ENCODE measurements at regions not wholly inside any gene's neighbourhood (a gene's known extent, or its start where the extent isn't known, plus 50 kb on each side); places are given as distances from the start of the nearest gene placed in this dataset.

DNA sequence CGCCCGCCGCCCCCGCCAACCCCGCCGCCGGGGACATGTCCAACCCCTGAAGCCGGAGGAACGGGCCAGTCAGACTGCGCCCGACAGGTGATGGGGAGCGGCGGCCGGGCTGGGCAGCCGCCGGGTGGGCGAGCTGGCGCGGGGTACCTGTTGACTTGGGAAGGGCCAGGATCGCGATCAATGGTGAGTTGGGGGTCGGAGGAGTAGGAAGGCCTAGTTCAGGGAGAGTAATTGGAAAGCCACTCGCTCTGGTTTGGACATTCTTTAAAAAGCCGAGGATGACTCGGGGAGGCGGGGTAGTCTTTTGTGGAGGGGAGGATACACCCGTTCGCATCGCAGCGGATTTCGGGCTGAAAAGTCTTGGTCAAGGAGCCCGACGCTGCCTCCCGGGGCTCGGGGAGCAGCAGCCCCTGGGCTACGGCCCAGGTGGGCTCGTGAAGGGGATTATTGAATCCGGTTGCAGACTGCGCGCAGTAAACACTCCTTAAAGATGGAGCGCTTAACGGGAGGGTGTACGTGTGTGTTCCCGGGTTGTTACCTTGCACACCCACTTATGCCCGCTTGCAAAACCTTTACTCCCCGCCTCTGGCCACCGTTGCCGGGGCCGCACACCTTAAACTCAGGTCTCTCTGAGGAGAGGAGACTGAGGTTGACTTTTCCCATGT, 123.8 kb downstream of the GOSR1 start:
- TF ChIP-seq POLR2A (IDR thresholded peaks at IDR 0.05), result no peak
- TF ChIP-seq, protein P1, sequence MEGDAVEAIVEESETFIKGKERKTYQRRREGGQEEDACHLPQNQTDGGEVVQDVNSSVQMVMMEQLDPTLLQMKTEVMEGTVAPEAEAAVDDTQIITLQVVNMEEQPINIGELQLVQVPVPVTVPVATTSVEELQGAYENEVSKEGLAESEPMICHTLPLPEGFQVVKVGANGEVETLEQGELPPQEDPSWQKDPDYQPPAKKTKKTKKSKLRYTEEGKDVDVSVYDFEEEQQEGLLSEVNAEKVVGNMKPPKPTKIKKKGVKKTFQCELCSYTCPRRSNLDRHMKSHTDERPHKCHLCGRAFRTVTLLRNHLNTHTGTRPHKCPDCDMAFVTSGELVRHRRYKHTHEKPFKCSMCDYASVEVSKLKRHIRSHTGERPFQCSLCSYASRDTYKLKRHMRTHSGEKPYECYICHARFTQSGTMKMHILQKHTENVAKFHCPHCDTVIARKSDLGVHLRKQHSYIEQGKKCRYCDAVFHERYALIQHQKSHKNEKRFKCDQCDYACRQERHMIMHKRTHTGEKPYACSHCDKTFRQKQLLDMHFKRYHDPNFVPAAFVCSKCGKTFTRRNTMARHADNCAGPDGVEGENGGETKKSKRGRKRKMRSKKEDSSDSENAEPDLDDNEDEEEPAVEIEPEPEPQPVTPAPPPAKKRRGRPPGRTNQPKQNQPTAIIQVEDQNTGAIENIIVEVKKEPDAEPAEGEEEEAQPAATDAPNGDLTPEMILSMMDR (IDR thresholded peaks at IDR 0.05), result no peak

Measured in lower leg skin (tissue), 3 donors.